CD8-positive, alpha-beta memory T cell (primary cell): ENCODE measurements at regions not wholly inside any gene's neighbourhood (a gene's known extent, or its start where the extent isn't known, plus 50 kb on each side); places are given as distances from the start of the nearest gene placed in this dataset.

Experiments used
- CTCF ChIA-PET: fragments of 350-600 bp; sonication (Branson Sonifier 250); formaldehyde crosslinking; loops from one replicate; lab custom pipeline; 2021; ENCODE audit warnings: antibody characterized with exemption; lab: Charles Lee
- POLR2A ChIA-PET: fragments of 350-600 bp; sonication (Branson Sonifier 250); formaldehyde crosslinking; loops from one replicate; lab custom pipeline; 2021; ENCODE audit warnings: antibody characterized with exemption; lab: Charles Lee
- DNase-seq, 5 donors: peaks; one replicate each; pipeline versions ENCODE4 v3.0.0 to v3.0.0-alpha.2; 2020 to 2022; ENCODE audit warnings: mixed read lengths in 1 of 5
- H3K27ac ChIP-seq: one replicate; pipeline ENCODE4 v1.7.0; 2013; ENCODE audit warnings: low read depth, mild to moderate bottlenecking, low read length, moderate library complexity
- H3K27me3 ChIP-seq: 2 replicates; pipeline ENCODE4 v1.7.0; 2013; ENCODE audit warnings: low read length, mild to moderate bottlenecking; ENCODE audit not compliant: insufficient read depth, poor library complexity, severe bottlenecking
- H3K36me3 ChIP-seq: 2 replicates; pipeline ENCODE4 v1.7.0; 2013; ENCODE audit warnings: mild to moderate bottlenecking, low read length, moderate library complexity; ENCODE audit not compliant: insufficient read depth
- H3K4me1 ChIP-seq: 2 replicates; pipeline ENCODE4 v1.7.0; 2013; ENCODE audit warnings: mild to moderate bottlenecking, low read length, moderate library complexity; ENCODE audit not compliant: insufficient read depth
- H3K4me3 ChIP-seq: 2 replicates; pipeline ENCODE4 v1.7.0; 2013; ENCODE audit warnings: mild to moderate bottlenecking, low read length
- H3K9me3 ChIP-seq: 2 replicates; pipeline ENCODE4 v1.7.0; 2013; ENCODE audit warnings: mild to moderate bottlenecking, low read length
- H3K27ac Mint-ChIP-seq, 8 donors: one replicate each; pipeline ENCODE4 v1.8.0; 2020 to 2021; ENCODE audit warnings: mixed read lengths in 8 of 8, mild to moderate bottlenecking in 6 of 8, inconsistent platforms in 3 of 8, moderate library complexity in 3 of 8
- H3K27me3 Mint-ChIP-seq, 2 donors: one replicate each; pipeline ENCODE4 v1.8.0; 2020 to 2021; ENCODE audit warnings: mixed read lengths in 2 of 2, mild to moderate bottlenecking in 1 of 2, moderate library complexity in 1 of 2
- H3K36me3 Mint-ChIP-seq, 3 donors: one replicate each; pipeline ENCODE4 v1.8.0; 2020 to 2021; ENCODE audit warnings: mixed read lengths in 3 of 3, inconsistent platforms in 1 of 3, mild to moderate bottlenecking in 1 of 3
- H3K4me1 Mint-ChIP-seq, 3 donors: one replicate each; pipeline ENCODE4 v1.8.0; 2020 to 2021; ENCODE audit warnings: mixed read lengths in 3 of 3, inconsistent platforms in 1 of 3, mild to moderate bottlenecking in 1 of 3
- H3K4me3 Mint-ChIP-seq, 7 donors: one replicate each; pipeline ENCODE4 v1.8.0; 2020 to 2021; ENCODE audit warnings: mixed read lengths in 7 of 7, mild to moderate bottlenecking in 6 of 7, moderate library complexity in 4 of 7, inconsistent platforms in 2 of 7
- H3K9me3 Mint-ChIP-seq, 5 donors: one replicate each; pipeline ENCODE4 v1.8.0; 2020 to 2022; ENCODE audit warnings: mixed read lengths in 5 of 5, mild to moderate bottlenecking in 3 of 5, moderate library complexity in 2 of 5, inconsistent platforms in 1 of 5

GRCh38 chr22:46062232-46062615 is 85.3 kb upstream of the WNT7B start:
- H3K9me3 Mint-ChIP-seq = no peaks in the 10 kb centered on the region
- Histone ChIP-seq H3K27ac (no peak overlapping the region), H3K4me1 (peaks cover 18% of the 10 kb centered on the region), H3K36me3 (no peaks in the 10 kb centered on the region), H3K27me3 (no peaks in the 10 kb centered on the region), H3K9me3 (no peaks in the 10 kb centered on the region), H3K4me3 (no peak overlapping the region)
- POLR2A ChIA-PET = no interaction called here
- H3K27ac Mint-ChIP-seq = no peak overlapping the region
- H3K27me3 Mint-ChIP-seq = peaks cover 6 to 9% of the 10 kb centered on the region in 2 donors
- H3K4me1 Mint-ChIP-seq = peaks cover 27 to 66% (median 28%) of the 10 kb centered on the region in 3 donors
- CTCF ChIA-PET = interaction anchor here (0.5 to 1.0 kb wide), 2 partner anchors 49 to 54 kb away, joined by 3 read pairs; no protein-coding TSS in a partner anchor
- DNase-seq = peak in 1 of 5 donors; percentile 14
- H3K36me3 Mint-ChIP-seq = peaks cover 3 to 21% (median 3%) of the 10 kb centered on the region in 3 donors
- H3K4me3 Mint-ChIP-seq = no peak overlapping the region

DNA sequence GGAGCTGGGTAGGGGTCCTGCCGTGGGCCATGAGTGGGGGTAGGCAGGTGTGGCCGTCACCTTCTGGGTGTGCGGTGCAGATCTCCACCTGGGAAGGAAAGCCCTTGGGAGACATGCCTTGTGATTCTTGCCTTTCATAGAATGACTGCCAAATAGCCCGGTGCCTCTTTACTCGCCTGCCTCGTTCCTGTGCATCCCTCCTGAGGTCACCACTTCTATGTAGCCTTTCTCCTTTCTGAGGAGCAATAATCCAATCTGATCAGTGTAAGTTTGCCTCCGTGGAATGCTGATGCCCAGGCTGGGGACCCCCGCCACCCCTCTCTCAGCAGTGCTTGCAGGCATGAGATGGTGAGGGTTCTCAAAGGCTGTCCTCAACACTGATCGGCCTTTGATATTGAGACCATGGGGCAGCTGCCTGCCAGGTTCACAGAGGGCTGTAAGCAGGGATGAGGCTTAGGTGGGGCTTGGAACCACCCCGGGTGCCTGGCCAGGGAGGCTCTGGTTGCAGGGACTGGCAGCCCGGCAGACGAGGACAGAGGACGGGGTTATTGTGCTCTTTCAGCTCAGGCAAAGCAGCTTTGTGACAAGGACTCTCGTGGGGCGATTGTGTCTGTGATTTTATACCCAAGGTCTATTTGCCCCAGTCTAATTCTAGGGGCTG is 86.1 kb upstream of the WNT7B start:
- Histone ChIP-seq H3K4me3 (no peak overlapping the region), H3K27ac (no peak overlapping the region), H3K27me3 (no peaks in the 10 kb centered on the region), H3K9me3 (no peaks in the 10 kb centered on the region), H3K4me1 (peaks cover 10% of the 10 kb centered on the region), H3K36me3 (no peaks in the 10 kb centered on the region)
- peak in 1 of 5 donors; percentile 24 for DNase-seq
- POLR2A ChIA-PET = no interaction called here
- CTCF ChIA-PET = interaction anchor here (0.5 to 1.0 kb wide), 2 partner anchors 50 to 53 kb away, joined by 3 read pairs; no protein-coding TSS in a partner anchor
- Mint-ChIP-seq H3K4me1 (peaks cover 22 to 62% (median 22%) of the 10 kb centered on the region in 3 donors), H3K4me3 (peak overlapping the region in 1 of 7 donors; percentile 70), H3K27ac (no peak overlapping the region), H3K9me3 (no peaks in the 10 kb centered on the region), H3K27me3 (peaks cover 6 to 9% of the 10 kb centered on the region in 2 donors), H3K36me3 (peaks cover 3 to 21% (median 3%) of the 10 kb centered on the region in 3 donors)

DNA sequence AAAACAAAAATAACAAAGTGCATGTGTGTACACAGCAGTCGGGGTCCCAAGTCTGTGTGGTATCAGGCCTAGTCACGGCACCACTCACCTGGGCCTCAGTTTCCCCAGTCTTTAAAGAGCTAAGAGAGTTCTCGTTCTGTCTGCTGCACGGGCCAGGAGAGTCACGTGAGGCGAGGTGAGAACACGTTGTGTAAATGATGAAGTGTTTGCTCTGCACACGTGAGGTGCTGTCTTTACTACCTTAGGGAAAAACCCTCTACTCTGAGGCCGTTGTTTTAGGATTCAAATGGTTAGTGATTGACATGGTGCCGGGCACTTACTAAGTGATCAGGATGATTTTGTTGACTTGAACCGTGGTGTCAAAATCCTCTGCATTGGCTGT is 86.5 kb upstream of the PPARA start:
- H3K4me3 Mint-ChIP-seq = peak overlapping the region in 1 of 7 donors; percentile 70
- H3K27ac Mint-ChIP-seq = peak overlapping the region in 1 of 8 donors; percentile 41
- no peaks in the 10 kb centered on the region for H3K27me3 ChIP-seq
- H3K27ac ChIP-seq = no peak overlapping the region
- H3K36me3 Mint-ChIP-seq = peaks cover 3 to 21% (median 3%) of the 10 kb centered on the region in 3 donors
- peaks cover 3 to 12% of the 10 kb centered on the region in 2 donors for H3K27me3 Mint-ChIP-seq
- CTCF ChIA-PET = interaction anchor here (1.2 kb wide), 1 partner anchor 58 kb away, joined by 3 read pairs; no protein-coding TSS in a partner anchor
- no peak overlapping the region for H3K4me3 ChIP-seq
- H3K9me3 Mint-ChIP-seq = no peaks in the 10 kb centered on the region
- peak in 1 of 5 donors; percentile 8 for DNase-seq
- H3K9me3 ChIP-seq = no peaks in the 10 kb centered on the region
- peaks cover 6% of the 10 kb centered on the region for H3K4me1 ChIP-seq
- H3K4me1 Mint-ChIP-seq = peaks cover 21 to 60% (median 21%) of the 10 kb centered on the region in 3 donors
- POLR2A ChIA-PET = no interaction called here
- H3K36me3 ChIP-seq = no peaks in the 10 kb centered on the region

- POLR2A ChIA-PET = no interaction called here
- peak in 1 of 5 donors; percentile 8 for DNase-seq
- Histone ChIP-seq H3K9me3 (no peaks in the 10 kb centered on the region), H3K36me3 (no peaks in the 10 kb centered on the region), H3K4me3 (no peak overlapping the region), H3K27ac (no peak overlapping the region), H3K27me3 (no peaks in the 10 kb centered on the region), H3K4me1 (peaks cover 7% of the 10 kb centered on the region)
- CTCF ChIA-PET = interaction anchor here (1.2 kb wide), 1 partner anchor 58 kb away, joined by 3 read pairs; no protein-coding TSS in a partner anchor
- Mint-ChIP-seq H3K4me3 (no peak overlapping the region), H3K36me3 (peaks cover 2 to 21% (median 3%) of the 10 kb centered on the region in 3 donors), H3K9me3 (no peaks in the 10 kb centered on the region), H3K27me3 (peaks cover 3 to 13% of the 10 kb centered on the region in 2 donors), H3K27ac (no peak overlapping the region), H3K4me1 (peaks cover 24 to 64% (median 27%) of the 10 kb centered on the region in 3 donors)
Measured at GRCh38 chr22:46064228-46064965, 85.9 kb upstream of the PPARA start.

DNA sequence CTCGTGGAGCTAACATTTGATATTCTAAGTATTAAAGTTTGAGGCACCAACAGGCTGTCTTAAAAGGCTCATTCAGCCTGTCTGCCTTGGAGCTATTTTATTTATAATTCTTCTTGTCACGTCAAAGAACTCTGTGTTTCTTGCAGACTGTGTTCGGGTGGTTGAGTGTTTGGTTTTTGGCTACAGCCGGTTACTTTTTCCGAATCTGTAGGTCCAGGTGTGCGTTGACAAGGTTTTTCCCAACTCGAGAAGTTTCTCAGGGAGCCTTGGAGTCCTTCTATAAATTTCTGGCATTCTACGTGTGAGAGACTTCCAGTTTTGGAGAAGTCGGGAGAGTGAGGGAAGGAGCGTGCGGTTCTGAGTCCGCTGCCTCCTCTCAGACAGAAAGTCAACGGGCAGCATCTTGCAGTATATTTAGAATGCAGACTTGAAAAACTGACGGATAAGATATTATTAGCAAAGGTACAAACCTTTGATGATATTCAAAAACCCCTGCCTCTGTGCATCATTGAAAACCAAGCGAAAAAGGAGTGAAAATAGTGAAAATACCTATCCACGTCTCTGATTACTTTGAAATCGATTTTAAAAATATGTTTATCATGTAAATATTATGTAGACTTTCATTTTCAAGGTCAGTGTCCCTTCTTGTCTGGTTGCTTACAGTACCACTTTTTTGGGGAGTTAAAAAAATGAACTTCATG is 85.2 kb upstream of the PPARA start:
- H3K9me3 Mint-ChIP-seq = no peaks in the 10 kb centered on the region
- no peak overlapping the region for H3K4me3 Mint-ChIP-seq
- H3K27me3 Mint-ChIP-seq = peaks cover 3 to 11% of the 10 kb centered on the region in 2 donors
- peak overlapping the region in 1 of 8 donors; percentile 80 for H3K27ac Mint-ChIP-seq
- H3K4me1 Mint-ChIP-seq = peaks cover 26 to 67% (median 29%) of the 10 kb centered on the region in 3 donors
- H3K4me1 ChIP-seq = peaks cover 7% of the 10 kb centered on the region
- H3K36me3 ChIP-seq = no peaks in the 10 kb centered on the region
- POLR2A ChIA-PET = no interaction called here
- H3K9me3 ChIP-seq = no peaks in the 10 kb centered on the region
- no peak overlapping the region for H3K4me3 ChIP-seq
- H3K36me3 Mint-ChIP-seq = peaks cover 1 to 21% (median 3%) of the 10 kb centered on the region in 3 donors
- H3K27ac ChIP-seq = no peak overlapping the region
- H3K27me3 ChIP-seq = no peaks in the 10 kb centered on the region
- CTCF ChIA-PET = no interaction called here
- DNase-seq = no peak

DNA sequence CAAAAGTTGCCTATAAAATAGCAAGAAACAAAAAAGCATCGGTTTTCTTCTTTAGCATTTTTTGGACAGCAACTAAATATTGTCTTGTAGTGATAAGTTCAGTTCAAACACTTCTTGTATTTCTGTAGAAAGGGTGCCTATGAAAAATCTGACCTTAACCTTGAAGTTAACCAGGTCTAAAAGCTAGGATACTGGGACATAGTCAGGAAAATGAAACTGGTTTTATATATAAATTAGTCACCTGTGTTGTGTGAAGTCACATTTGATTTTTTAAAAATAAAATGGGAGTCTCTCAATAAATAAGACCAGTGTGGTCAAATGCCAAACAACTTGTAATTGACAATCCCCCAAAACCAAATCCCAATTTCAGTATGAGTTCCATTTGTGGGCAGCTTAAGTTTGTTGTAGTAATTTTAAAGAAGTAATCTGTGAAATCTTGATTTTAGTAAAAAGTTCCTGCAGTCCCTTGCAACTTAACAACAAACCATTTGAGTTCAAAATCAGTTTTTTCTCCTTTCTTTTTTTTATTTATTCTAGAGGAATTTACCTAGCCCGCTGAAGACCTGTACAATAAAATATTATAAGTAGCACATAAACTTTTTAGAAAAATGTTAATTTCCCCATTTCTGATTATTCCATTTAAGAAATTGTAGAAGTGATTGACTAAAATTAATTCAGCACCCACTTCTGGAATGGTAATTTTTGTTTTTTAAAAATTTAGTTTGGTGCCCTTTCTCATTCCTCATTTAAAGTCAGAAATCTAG is 84.5 kb upstream of the PPARA start:
- ChIA-PET CTCF (no interaction called here), POLR2A (no interaction called here)
- no peak for DNase-seq
- Mint-ChIP-seq H3K9me3 (no peaks in the 10 kb centered on the region), H3K27me3 (peaks cover 3 to 11% of the 10 kb centered on the region in 2 donors), H3K27ac (no peak overlapping the region), H3K4me1 (peaks cover 26 to 64% (median 27%) of the 10 kb centered on the region in 3 donors), H3K4me3 (no peak overlapping the region), H3K36me3 (peaks cover 1 to 21% (median 3%) of the 10 kb centered on the region in 3 donors)
- no peak overlapping the region for H3K4me3 ChIP-seq
- H3K36me3 ChIP-seq = no peaks in the 10 kb centered on the region
- no peaks in the 10 kb centered on the region for H3K9me3 ChIP-seq
- H3K27me3 ChIP-seq = no peaks in the 10 kb centered on the region
- peaks cover 7% of the 10 kb centered on the region for H3K4me1 ChIP-seq
- no peak overlapping the region for H3K27ac ChIP-seq

DNA sequence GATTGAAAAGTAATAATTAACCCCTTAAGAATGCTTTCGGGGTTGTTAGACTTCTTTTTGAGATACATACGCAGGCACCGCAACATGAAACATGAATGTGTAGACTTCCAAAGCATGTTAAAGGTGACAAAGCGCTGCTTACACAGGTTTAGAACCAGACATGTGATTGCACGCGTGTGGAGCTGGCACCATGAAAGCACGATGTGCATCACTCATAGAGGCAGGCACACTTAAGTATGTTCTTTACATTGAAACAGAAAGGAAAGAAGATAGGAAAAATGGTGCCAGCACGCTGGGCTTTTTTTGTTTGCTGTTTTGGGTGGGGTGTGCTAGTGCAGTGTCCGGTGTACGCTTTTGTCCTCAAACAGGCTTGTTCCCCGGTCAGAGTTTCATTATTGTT is 83.6 kb upstream of the PPARA start:
- CTCF ChIA-PET = no interaction called here
- DNase-seq = peak in 1 of 5 donors; percentile 22
- H3K27ac Mint-ChIP-seq = no peak overlapping the region

More for the DNA sequence above, 83.6 kb upstream of the PPARA start:
- Mint-ChIP-seq H3K4me3 (peak overlapping the region in 1 of 7 donors; percentile 50), H3K9me3 (no peaks in the 10 kb centered on the region), H3K36me3 (peaks cover 1 to 21% (median 3%) of the 10 kb centered on the region in 3 donors), H3K27me3 (peaks cover 3 to 11% of the 10 kb centered on the region in 2 donors), H3K4me1 (peaks cover 26 to 64% (median 27%) of the 10 kb centered on the region in 3 donors)
- Histone ChIP-seq H3K4me3 (no peak overlapping the region), H3K27me3 (no peaks in the 10 kb centered on the region), H3K36me3 (no peaks in the 10 kb centered on the region), H3K4me1 (peaks cover 7% of the 10 kb centered on the region), H3K27ac (no peak overlapping the region), H3K9me3 (no peaks in the 10 kb centered on the region)
- POLR2A ChIA-PET = no interaction called here
